ENCODE measurements at regions not wholly inside any gene's neighbourhood (a gene's known extent, or its start where the extent isn't known, plus 50 kb on each side); places are given as distances from the start of the nearest gene placed in this dataset.

DNA sequence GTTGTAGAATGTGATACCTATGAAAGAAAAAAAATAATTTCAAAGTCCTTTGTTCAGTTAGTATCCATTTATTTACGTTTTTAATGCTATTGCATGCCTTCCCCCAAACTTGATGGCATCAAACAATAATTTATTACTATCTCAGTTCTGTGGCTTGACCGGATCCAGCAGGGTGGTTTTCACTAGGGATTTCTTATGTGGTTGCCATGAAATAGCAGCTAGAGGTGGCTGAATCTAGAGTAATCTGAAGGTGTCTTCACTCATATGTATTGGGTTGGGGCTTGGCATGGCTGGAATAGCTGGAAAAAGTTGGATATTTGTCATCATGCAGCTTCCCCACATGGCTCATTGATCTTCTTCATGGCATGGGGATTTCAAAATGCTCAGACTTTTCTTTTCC is 619.3 kb upstream of the ZNF608 start:
- no peaks in the 10 kb centered on the region for H3K4me1 Mint-ChIP-seq (ENCODE audit: low read depth)
- POLR2A ChIA-PET, result no interaction called here
- no peak overlapping the region for H3K27ac Mint-ChIP-seq

GRCh38 chr5:125367702-125368101 is 621.3 kb upstream of the ZNF608 start:
- CTCF ChIA-PET, result no interaction called here
- intact Hi-C loops (cut with micrococcal nuclease), result no loop called here
- Mint-ChIP-seq H3K9me3 (peaks cover 5% of the 10 kb centered on the region), H3K27ac (no peak overlapping the region), H3K4me1 (ENCODE audit: low read depth) (no peaks in the 10 kb centered on the region), H3K36me3 (no peaks in the 10 kb centered on the region), H3K4me3 (no peak overlapping the region), H3K27me3 (no peaks in the 10 kb centered on the region)
- POLR2A ChIA-PET, result no interaction called here
- DNase-seq, result no peak

More for the DNA sequence above, 619.3 kb upstream of the ZNF608 start:
- intact Hi-C loops (cut with micrococcal nuclease), result no loop called here
- H3K4me3 Mint-ChIP-seq, result no peak overlapping the region
- H3K9me3 Mint-ChIP-seq, result peaks cover 5% of the 10 kb centered on the region
- DNase-seq, result no peak
- no peaks in the 10 kb centered on the region for H3K36me3 Mint-ChIP-seq
- no peaks in the 10 kb centered on the region for H3K27me3 Mint-ChIP-seq
- CTCF ChIA-PET, result no interaction called here

DNA sequence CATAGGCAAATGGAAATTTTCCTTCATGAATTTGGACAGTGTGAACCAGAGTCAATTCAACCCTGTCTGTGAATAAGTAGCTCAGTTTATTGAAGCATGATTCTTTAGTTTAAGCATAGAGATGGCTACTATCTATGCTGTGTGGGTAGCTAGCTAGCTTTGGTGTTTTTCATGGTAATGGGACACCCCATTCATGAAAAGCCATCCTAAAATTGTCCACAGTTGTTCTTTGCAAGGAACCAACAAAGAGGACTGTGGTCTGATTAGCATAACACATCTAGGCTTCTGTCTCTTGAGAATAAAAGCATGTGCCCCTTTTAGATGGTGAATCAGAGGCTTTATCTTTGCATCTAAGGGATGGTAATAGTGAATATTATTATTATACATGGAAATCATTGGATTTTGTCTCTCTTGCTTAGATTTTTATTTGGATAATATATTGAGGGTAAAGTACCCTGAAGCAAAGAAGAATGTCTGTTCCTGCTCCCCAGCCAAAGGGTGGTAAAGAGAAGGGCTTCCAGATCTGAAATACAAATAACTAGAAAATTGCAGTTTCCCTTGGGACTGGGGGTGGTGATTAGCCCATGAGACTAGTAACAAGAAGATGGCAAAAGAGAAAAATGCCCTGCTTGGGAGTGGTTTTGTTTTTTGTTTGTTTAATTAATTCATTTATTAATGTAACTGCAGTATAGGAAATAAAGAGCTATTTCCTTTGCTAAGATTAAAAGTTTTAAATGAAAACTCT is 624.2 kb upstream of the ZNF608 start:
- Mint-ChIP-seq H3K36me3 (no peaks in the 10 kb centered on the region), H3K9me3 (peaks cover 5% of the 10 kb centered on the region), H3K27me3 (no peaks in the 10 kb centered on the region), H3K27ac (no peak overlapping the region), H3K4me1 (ENCODE audit: low read depth) (no peaks in the 10 kb centered on the region), H3K4me3 (no peak overlapping the region)
- no peak for DNase-seq
- intact Hi-C loops (cut with micrococcal nuclease), result no loop called here
- CTCF ChIA-PET, result no interaction called here
- POLR2A ChIA-PET, result no interaction called here

DNA sequence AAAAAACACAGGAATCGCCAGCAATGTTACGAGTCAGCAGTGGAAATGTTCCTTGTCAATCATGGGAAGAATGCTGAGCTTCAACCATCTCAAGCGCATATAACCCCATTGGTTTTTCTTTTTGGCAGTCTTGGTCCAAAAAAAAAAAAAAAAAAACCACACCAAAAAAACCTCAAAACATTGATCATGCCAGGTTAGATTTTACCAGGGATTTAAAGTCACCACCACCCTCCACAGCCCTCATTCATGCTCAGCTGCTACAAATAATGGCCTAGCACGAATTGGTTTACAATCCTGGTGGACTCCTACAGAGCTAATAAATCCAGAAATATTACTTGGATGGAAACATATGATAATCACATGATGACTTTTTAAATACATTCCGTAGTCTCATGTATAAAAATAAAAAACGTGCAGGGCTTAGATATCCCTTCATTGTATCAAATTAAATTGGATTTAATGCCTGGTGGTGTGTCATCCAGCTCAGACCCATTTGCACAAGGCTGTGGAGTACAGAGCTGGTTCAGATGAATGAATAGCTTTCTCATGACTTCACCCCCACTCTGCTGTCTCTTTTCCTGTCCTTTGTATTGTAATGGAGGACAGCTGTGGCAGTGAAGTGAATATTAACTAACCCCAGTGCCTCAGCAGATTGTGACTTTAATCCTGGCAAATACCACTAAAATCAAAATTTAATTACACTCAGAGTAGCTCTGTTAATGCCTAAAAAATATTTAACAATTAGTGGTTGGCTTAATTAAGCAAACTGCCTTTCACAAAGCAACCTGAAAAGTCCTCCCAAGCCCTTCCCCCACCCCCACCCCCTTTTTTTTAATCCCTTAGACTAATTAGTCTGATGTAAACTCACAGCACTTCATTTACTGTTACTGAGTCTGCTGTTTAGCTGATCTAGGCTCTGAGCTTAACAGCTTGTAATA is 626.5 kb upstream of the ZNF608 start:
- Mint-ChIP-seq H3K4me3 (no peak overlapping the region), H3K9me3 (peaks cover 3% of the 10 kb centered on the region), H3K36me3 (no peaks in the 10 kb centered on the region), H3K4me1 (ENCODE audit: low read depth) (no peaks in the 10 kb centered on the region), H3K27ac (no peak overlapping the region), H3K27me3 (no peaks in the 10 kb centered on the region)
- intact Hi-C loops (cut with micrococcal nuclease), result no loop called here
- CTCF ChIA-PET, result no interaction called here
- POLR2A ChIA-PET, result no interaction called here
- DNase-seq, result no peak

GRCh38 chr5:125375143-125375542 is 628.7 kb upstream of the ZNF608 start:
- intact Hi-C loops (cut with micrococcal nuclease), result no loop called here
- no peak overlapping the region for H3K4me3 Mint-ChIP-seq
- H3K4me1 Mint-ChIP-seq (ENCODE audit: low read depth), result no peaks in the 10 kb centered on the region
- no peak for DNase-seq
- H3K9me3 Mint-ChIP-seq, result peaks cover 5% of the 10 kb centered on the region
- no peak overlapping the region for H3K27ac Mint-ChIP-seq
- ChIA-PET POLR2A (no interaction called here), CTCF (no interaction called here)
- H3K27me3 Mint-ChIP-seq, result no peaks in the 10 kb centered on the region
- H3K36me3 Mint-ChIP-seq, result no peaks in the 10 kb centered on the region

DNA sequence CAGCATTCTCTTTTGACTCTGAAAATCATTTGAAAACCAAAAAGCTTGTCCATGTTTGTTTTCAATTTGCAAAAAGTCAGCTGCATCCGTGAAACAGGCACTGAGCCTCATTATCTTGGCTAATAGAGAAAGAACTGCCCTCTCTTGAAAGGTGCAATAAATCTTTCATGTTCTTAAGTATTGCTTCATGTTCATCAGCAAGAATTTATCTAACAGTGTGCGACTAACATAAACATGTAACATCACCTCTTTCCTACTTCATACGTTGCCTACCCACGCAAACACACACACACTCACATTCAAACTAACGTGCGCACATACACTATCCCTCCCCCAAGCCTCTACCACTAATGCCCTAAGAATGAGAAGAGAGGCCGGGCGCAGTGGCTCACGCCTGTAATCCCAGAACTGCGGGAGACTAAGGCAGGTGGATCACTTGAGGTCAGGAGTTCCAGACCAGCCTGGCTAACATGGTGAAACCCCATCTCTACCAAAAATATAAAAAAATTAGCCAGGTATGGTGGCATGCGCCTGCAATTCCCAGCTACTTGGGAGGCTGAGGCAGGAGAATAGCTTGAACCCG is 629.7 kb upstream of the ZNF608 start:
- Mint-ChIP-seq H3K27ac (no peak overlapping the region), H3K27me3 (no peaks in the 10 kb centered on the region), H3K4me3 (no peak overlapping the region), H3K9me3 (peaks cover 5% of the 10 kb centered on the region), H3K36me3 (no peaks in the 10 kb centered on the region), H3K4me1 (ENCODE audit: low read depth) (no peaks in the 10 kb centered on the region)
- POLR2A ChIA-PET, result no interaction called here
- no peak for DNase-seq
- intact Hi-C loops (cut with micrococcal nuclease), result no loop called here
- CTCF ChIA-PET, result no interaction called here

DNA sequence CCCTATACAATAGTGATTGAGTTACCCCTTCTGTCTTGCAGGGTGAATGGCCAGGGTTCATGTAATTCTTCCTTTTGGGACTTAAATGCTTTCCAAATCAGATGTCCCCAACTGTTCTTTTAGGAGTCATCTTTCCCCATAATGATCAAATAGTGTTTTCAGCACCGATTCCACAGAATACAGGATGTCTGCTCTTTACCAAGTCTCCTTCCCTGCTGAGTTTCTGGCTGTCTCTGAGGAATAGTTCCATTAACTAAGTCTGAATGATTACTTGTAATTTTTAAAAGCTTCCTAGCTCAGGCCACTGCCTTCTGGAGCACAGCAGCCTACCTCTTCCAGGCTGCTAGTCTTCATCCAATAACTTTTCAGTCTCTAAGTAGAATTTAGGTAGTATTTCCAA is 630.7 kb upstream of the ZNF608 start:
- intact Hi-C loops (cut with micrococcal nuclease), result no loop called here
- CTCF ChIA-PET, result no interaction called here
- H3K36me3 Mint-ChIP-seq, result no peaks in the 10 kb centered on the region

DNA sequence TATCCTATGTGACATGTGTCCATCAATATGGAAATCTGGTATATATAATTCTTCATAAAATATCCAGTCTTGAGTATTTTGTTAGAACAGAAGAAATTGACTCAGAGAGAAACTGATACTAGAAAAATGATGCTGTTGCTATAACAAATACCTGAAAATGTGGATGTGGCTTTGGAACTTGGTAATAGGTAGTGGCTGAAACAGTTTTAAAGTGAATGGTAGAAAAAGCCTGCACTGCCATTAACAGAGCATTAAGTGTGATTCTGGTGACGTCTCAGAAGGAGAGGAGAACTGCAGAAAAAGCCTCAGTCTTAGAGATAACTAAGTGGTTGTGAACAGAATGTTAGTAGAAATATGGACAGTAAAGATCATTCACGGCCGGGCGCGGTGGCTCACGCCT is 634.9 kb upstream of the ZNF608 start:
- no peak overlapping the region for H3K4me3 Mint-ChIP-seq
- H3K36me3 Mint-ChIP-seq, result no peaks in the 10 kb centered on the region
- POLR2A ChIA-PET, result no interaction called here
- no peak overlapping the region for H3K27ac Mint-ChIP-seq
- intact Hi-C loops (cut with micrococcal nuclease), result no loop called here
- no peaks in the 10 kb centered on the region for H3K27me3 Mint-ChIP-seq
- CTCF ChIA-PET, result no interaction called here
- no peaks in the 10 kb centered on the region for H3K4me1 Mint-ChIP-seq (ENCODE audit: low read depth)
- DNase-seq, result no peak
- peaks cover 7% of the 10 kb centered on the region for H3K9me3 Mint-ChIP-seq

More for the DNA sequence above, 630.7 kb upstream of the ZNF608 start:
- H3K27me3 Mint-ChIP-seq, result no peaks in the 10 kb centered on the region
- peaks cover 9% of the 10 kb centered on the region for H3K9me3 Mint-ChIP-seq
- no peaks in the 10 kb centered on the region for H3K4me1 Mint-ChIP-seq (ENCODE audit: low read depth)
- no peak for DNase-seq
- POLR2A ChIA-PET, result no interaction called here
- H3K4me3 Mint-ChIP-seq, result no peak overlapping the region
- no peak overlapping the region for H3K27ac Mint-ChIP-seq

GRCh38 chr5:125384071-125384470 is 637.6 kb upstream of the ZNF608 start:
- ChIA-PET CTCF (no interaction called here), POLR2A (no interaction called here)
- DNase-seq, result no peak
- no peaks in the 10 kb centered on the region for H3K4me1 Mint-ChIP-seq (ENCODE audit: low read depth)
- peaks cover 5% of the 10 kb centered on the region for H3K9me3 Mint-ChIP-seq
- no peaks in the 10 kb centered on the region for H3K27me3 Mint-ChIP-seq
- no peaks in the 10 kb centered on the region for H3K36me3 Mint-ChIP-seq
- H3K4me3 Mint-ChIP-seq, result no peak overlapping the region
- intact Hi-C loops (cut with micrococcal nuclease), result no loop called here
- no peak overlapping the region for H3K27ac Mint-ChIP-seq

DNA sequence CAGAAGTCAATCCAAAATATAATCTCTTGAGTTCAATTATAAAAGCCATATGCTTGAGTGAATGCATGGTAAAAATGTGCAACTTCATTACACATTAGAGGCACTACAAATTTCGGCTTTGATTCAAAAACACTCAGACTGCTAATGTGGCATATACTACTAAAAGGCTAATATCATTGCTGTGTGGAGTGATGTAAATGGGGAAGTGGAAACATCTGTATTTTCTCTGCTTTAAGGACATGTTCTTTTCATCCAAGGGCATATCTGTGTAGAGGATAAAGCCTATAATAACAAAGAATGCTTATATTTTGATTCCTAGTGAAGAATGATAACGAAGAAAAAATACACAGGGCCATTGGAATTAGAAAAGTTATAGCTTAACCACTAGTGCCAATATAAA is 643.9 kb upstream of the ZNF608 start:
- Mint-ChIP-seq H3K27ac (no peak overlapping the region), H3K4me1 (ENCODE audit: low read depth) (no peaks in the 10 kb centered on the region), H3K27me3 (no peaks in the 10 kb centered on the region), H3K9me3 (peaks cover 13% of the 10 kb centered on the region), H3K36me3 (no peaks in the 10 kb centered on the region), H3K4me3 (no peak overlapping the region)
- DNase-seq, result no peak
- ChIA-PET POLR2A (no interaction called here), CTCF (no interaction called here)
- intact Hi-C loops (cut with micrococcal nuclease), result no loop called here

DNA sequence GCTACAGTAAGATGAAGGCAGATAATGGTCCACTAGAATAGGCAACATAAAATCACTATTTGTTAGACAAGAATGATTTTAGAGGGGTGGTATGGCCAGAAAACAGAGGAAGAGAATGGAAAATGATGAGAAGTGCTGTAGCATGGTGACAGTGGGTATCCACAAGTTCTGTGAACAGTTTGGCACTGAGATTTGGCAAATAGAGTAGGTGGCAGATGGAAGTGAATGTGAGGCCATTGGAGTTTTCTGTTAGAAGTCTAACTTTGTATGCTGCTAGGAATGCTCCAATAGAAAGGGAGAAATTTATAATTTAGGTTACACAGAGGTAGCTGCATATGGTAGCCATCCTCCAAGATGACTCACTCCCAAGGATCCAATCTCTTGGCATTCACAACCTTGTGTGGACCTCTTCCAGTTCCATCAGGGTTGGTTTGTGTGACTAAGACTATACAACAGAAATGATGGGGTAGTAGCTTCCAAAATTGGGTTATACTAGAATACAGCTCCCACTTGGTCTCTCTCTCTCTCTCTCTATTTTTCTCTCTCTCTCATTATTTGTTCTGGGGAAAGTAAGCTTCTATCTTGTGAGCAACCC is 646.9 kb upstream of the ZNF608 start:
- H3K4me3 Mint-ChIP-seq, result no peak overlapping the region

DNA sequence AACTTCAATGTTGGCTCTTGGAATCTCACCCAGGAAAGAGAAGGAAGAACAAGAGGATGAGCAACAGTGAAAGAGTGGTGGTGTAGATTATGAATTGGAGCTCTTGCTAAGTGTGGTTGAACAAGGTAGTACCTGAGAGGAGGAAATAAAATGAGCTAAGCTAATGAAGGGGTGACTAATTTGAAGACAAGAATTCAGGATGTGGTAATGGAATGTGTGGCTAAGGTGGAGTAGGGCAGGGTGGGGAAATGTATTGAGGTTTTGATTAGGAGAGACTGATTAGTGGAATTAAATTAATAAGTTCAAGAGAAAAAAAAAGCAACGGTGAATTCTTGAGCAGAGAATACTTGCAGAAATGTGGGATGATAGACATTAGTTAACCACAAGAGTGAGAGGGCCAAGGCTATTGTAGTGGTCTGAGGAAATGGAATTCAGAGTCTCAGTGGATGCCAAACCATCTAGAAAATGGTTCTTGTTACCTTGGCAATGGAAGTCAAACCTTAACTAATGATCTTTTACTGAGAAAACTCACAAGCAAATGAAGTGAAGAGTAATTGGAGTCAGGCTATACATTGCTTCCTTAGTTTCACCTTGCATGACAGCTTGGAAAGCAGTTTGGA is 648.3 kb upstream of the ZNF608 start:
- CTCF ChIA-PET, result no interaction called here
- H3K4me1 Mint-ChIP-seq (ENCODE audit: low read depth), result no peaks in the 10 kb centered on the region
- POLR2A ChIA-PET, result no interaction called here
- peaks cover 19% of the 10 kb centered on the region for H3K9me3 Mint-ChIP-seq
- no peak overlapping the region for H3K27ac Mint-ChIP-seq
- DNase-seq, result no peak
- intact Hi-C loops (cut with micrococcal nuclease), result no loop called here
- H3K27me3 Mint-ChIP-seq, result no peaks in the 10 kb centered on the region
- no peak overlapping the region for H3K4me3 Mint-ChIP-seq
- H3K36me3 Mint-ChIP-seq, result no peaks in the 10 kb centered on the region

More for the DNA sequence above, 646.9 kb upstream of the ZNF608 start:
- intact Hi-C loops (cut with micrococcal nuclease), result no loop called here
- H3K9me3 Mint-ChIP-seq, result peaks cover 19% of the 10 kb centered on the region
- CTCF ChIA-PET, result no interaction called here
- H3K36me3 Mint-ChIP-seq, result no peaks in the 10 kb centered on the region
- H3K27me3 Mint-ChIP-seq, result no peaks in the 10 kb centered on the region
- H3K4me1 Mint-ChIP-seq (ENCODE audit: low read depth), result no peaks in the 10 kb centered on the region
- no peak for DNase-seq
- POLR2A ChIA-PET, result no interaction called here
- H3K27ac Mint-ChIP-seq, result no peak overlapping the region

Measured in activated CD4-positive, alpha-beta memory T cell treated with anti-CD3 and anti-CD28 coated beads for 36 hours (primary cell).